Stimulated activated memory B cell treated with anti-CD40 and anti-IgM and Interleukin-4, amounts not matched to agents 10 μg/mL and 1 μg/mL and 100 μg/mL, for 72 hours (primary cell): ENCODE measurements at regions not wholly inside any gene's neighbourhood (a gene's known extent, or its start where the extent isn't known, plus 50 kb on each side); places are given as distances from the start of the nearest gene placed in this dataset.

ENCODE experiments used
- ATAC-seq: fragments of 150-1000 bp; cut with Tn5 transposase; 2 replicates; pipeline ENCODE4 v1.10.0; 2021
- H3K27ac Mint-ChIP-seq: one replicate; pipeline ENCODE4 v1.8.0; 2022; ENCODE audit warnings: mild to moderate bottlenecking, mixed read lengths
- H3K27me3 Mint-ChIP-seq: one replicate; pipeline ENCODE4 v1.8.0; 2022; ENCODE audit warnings: mixed read lengths
- H3K36me3 Mint-ChIP-seq: one replicate; pipeline ENCODE4 v1.8.0; 2022; ENCODE audit warnings: mixed read lengths
- H3K4me1 Mint-ChIP-seq: one replicate; pipeline ENCODE4 v1.8.0; 2022; ENCODE audit warnings: mixed read lengths
- H3K4me3 Mint-ChIP-seq: one replicate; pipeline ENCODE4 v1.8.0; 2022; ENCODE audit warnings: mild to moderate bottlenecking, moderate library complexity, mixed read lengths
- H3K9me3 Mint-ChIP-seq: one replicate; pipeline ENCODE4 v1.8.0; 2022; ENCODE audit warnings: mixed read lengths

- peaks cover 8% of the 10 kb centered on the region for H3K27me3 Mint-ChIP-seq
- H3K9me3 Mint-ChIP-seq: no peaks in the 10 kb centered on the region
- no peaks in the 10 kb centered on the region for H3K36me3 Mint-ChIP-seq
- H3K4me1 Mint-ChIP-seq: peaks cover 15% of the 10 kb centered on the region
- no peak overlapping the region for H3K27ac Mint-ChIP-seq
- ATAC-seq: no peak
- no peak overlapping the region for H3K4me3 Mint-ChIP-seq
These were observed 114.0 kb upstream of the RAB4A start for GRCh38 chr1:229156872-229157271.

- H3K27me3 Mint-ChIP-seq: peaks cover 8% of the 10 kb centered on the region
- H3K9me3 Mint-ChIP-seq: no peaks in the 10 kb centered on the region
- peaks cover 15% of the 10 kb centered on the region for H3K4me1 Mint-ChIP-seq
- no peaks in the 10 kb centered on the region for H3K36me3 Mint-ChIP-seq
- no peak for ATAC-seq
- no peak overlapping the region for H3K4me3 Mint-ChIP-seq
- H3K27ac Mint-ChIP-seq: no peak overlapping the region
These were observed 113.4 kb upstream of the RAB4A start for GRCh38 chr1:229157480-229157879.

GRCh38 chr1:229158341-229158921, 112.5 kb upstream of the RAB4A start:
- ATAC-seq: no peak
- Mint-ChIP-seq H3K4me3 (no peak overlapping the region), H3K27ac (no peak overlapping the region), H3K36me3 (no peaks in the 10 kb centered on the region), H3K27me3 (peaks cover 11% of the 10 kb centered on the region), H3K4me1 (peaks cover 15% of the 10 kb centered on the region), H3K9me3 (no peaks in the 10 kb centered on the region)

- Mint-ChIP-seq H3K27ac (no peak overlapping the region), H3K9me3 (no peaks in the 10 kb centered on the region)
- no peak for ATAC-seq
These were observed 112.0 kb upstream of the RAB4A start for GRCh38 chr1:229158927-229159326.

GRCh38 chr1:229159668-229160544, 111.0 kb upstream of the RAB4A start:
- ATAC-seq: no peak
- Mint-ChIP-seq H3K27me3 (peaks cover 26% of the 10 kb centered on the region), H3K9me3 (no peaks in the 10 kb centered on the region), H3K27ac (no peak overlapping the region), H3K4me3 (no peak overlapping the region), H3K4me1 (peaks cover 11% of the 10 kb centered on the region), H3K36me3 (no peaks in the 10 kb centered on the region)

More at GRCh38 chr1:229158927-229159326, 112.0 kb upstream of the RAB4A start:
- H3K4me1 Mint-ChIP-seq: peaks cover 15% of the 10 kb centered on the region
- peaks cover 16% of the 10 kb centered on the region for H3K27me3 Mint-ChIP-seq
- H3K4me3 Mint-ChIP-seq: no peak overlapping the region
- H3K36me3 Mint-ChIP-seq: no peaks in the 10 kb centered on the region

- no peaks in the 10 kb centered on the region for H3K36me3 Mint-ChIP-seq
- peaks cover 40% of the 10 kb centered on the region for H3K27me3 Mint-ChIP-seq
- no peak overlapping the region for H3K27ac Mint-ChIP-seq
- H3K9me3 Mint-ChIP-seq: no peaks in the 10 kb centered on the region
- H3K4me1 Mint-ChIP-seq: no peaks in the 10 kb centered on the region
- no peak overlapping the region for H3K4me3 Mint-ChIP-seq
- no peak for ATAC-seq
These were observed 109.2 kb upstream of the RAB4A start for GRCh38 chr1:229161740-229162139.

GRCh38 chr1:229162825-229163515, 107.9 kb upstream of the RAB4A start:
- ATAC-seq: no peak
- no peak overlapping the region for H3K27ac Mint-ChIP-seq

GRCh38 chr1:229164348-229164747, 106.6 kb upstream of the RAB4A start:
- H3K27ac Mint-ChIP-seq: no peak overlapping the region
- ATAC-seq: no peak
- no peak overlapping the region for H3K4me3 Mint-ChIP-seq
- H3K4me1 Mint-ChIP-seq: no peaks in the 10 kb centered on the region
- H3K27me3 Mint-ChIP-seq: peaks cover 48% of the 10 kb centered on the region
- H3K9me3 Mint-ChIP-seq: no peaks in the 10 kb centered on the region
- no peaks in the 10 kb centered on the region for H3K36me3 Mint-ChIP-seq

More at GRCh38 chr1:229162825-229163515, 107.9 kb upstream of the RAB4A start:
- H3K9me3 Mint-ChIP-seq: no peaks in the 10 kb centered on the region
- H3K4me3 Mint-ChIP-seq: no peak overlapping the region
- H3K27me3 Mint-ChIP-seq: peaks cover 48% of the 10 kb centered on the region
- no peaks in the 10 kb centered on the region for H3K36me3 Mint-ChIP-seq
- no peaks in the 10 kb centered on the region for H3K4me1 Mint-ChIP-seq

GRCh38 chr1:229164836-229165735, 105.8 kb upstream of the RAB4A start:
- H3K27ac Mint-ChIP-seq: no peak overlapping the region
- H3K4me3 Mint-ChIP-seq: no peak overlapping the region
- H3K27me3 Mint-ChIP-seq: peaks cover 45% of the 10 kb centered on the region
- no peaks in the 10 kb centered on the region for H3K9me3 Mint-ChIP-seq
- no peaks in the 10 kb centered on the region for H3K36me3 Mint-ChIP-seq
- ATAC-seq: no peak
- no peaks in the 10 kb centered on the region for H3K4me1 Mint-ChIP-seq

GRCh38 chr1:229167318-229167717, 103.6 kb upstream of the RAB4A start:
- Mint-ChIP-seq H3K36me3 (no peaks in the 10 kb centered on the region), H3K4me3 (no peak overlapping the region), H3K27ac (no peak overlapping the region), H3K27me3 (peaks cover 40% of the 10 kb centered on the region), H3K4me1 (no peaks in the 10 kb centered on the region), H3K9me3 (no peaks in the 10 kb centered on the region)
- no peak for ATAC-seq

- Mint-ChIP-seq H3K27me3 (peaks cover 27% of the 10 kb centered on the region), H3K27ac (no peak overlapping the region), H3K9me3 (no peaks in the 10 kb centered on the region), H3K4me3 (no peak overlapping the region), H3K36me3 (no peaks in the 10 kb centered on the region), H3K4me1 (no peaks in the 10 kb centered on the region)
- no peak for ATAC-seq
These were observed 101.5 kb upstream of the RAB4A start for GRCh38 chr1:229169399-229169798.

- Mint-ChIP-seq H3K4me3 (no peak overlapping the region), H3K27ac (no peak overlapping the region), H3K27me3 (peaks cover 18% of the 10 kb centered on the region), H3K36me3 (no peaks in the 10 kb centered on the region), H3K9me3 (no peaks in the 10 kb centered on the region), H3K4me1 (no peaks in the 10 kb centered on the region)
- ATAC-seq: no peak
These were observed 100.6 kb upstream of the RAB4A start for GRCh38 chr1:229170274-229170673.

GRCh38 chr1:229170778-229171505, 100.0 kb upstream of the RAB4A start:
- no peak for ATAC-seq

GRCh38 chr1:229171934-229172333, 99.0 kb upstream of the RAB4A start:
- no peak for ATAC-seq
- Mint-ChIP-seq H3K9me3 (no peaks in the 10 kb centered on the region), H3K4me1 (no peaks in the 10 kb centered on the region), H3K27me3 (peaks cover 8% of the 10 kb centered on the region), H3K4me3 (no peak overlapping the region), H3K27ac (no peak overlapping the region), H3K36me3 (no peaks in the 10 kb centered on the region)

More at GRCh38 chr1:229170778-229171505, 100.0 kb upstream of the RAB4A start:
- Mint-ChIP-seq H3K4me1 (no peaks in the 10 kb centered on the region), H3K36me3 (no peaks in the 10 kb centered on the region), H3K9me3 (no peaks in the 10 kb centered on the region), H3K27me3 (peaks cover 12% of the 10 kb centered on the region), H3K27ac (no peak overlapping the region), H3K4me3 (no peak overlapping the region)
